ENCODE measurements at regions not wholly inside any gene's neighbourhood (a gene's known extent, or its start where the extent isn't known, plus 50 kb on each side); places are given as distances from the start of the nearest gene placed in this dataset.

- Histone ChIP-seq H3K4me1 (ENCODE audit: insufficient read depth, low read length, poor library complexity, severe bottlenecking) (no peaks in the 10 kb centered on the region), H3K36me3 (ENCODE audit: insufficient read depth, low read length) (no peaks in the 10 kb centered on the region), H3K4me2 (ENCODE audit: low read length) (no peak overlapping the region), H4K20me1 (ENCODE audit: insufficient read depth, low read length) (no peaks in the 10 kb centered on the region), H3K79me2 (ENCODE audit: insufficient read depth, low read depth, low read length) (no peaks in the 10 kb centered on the region), H3K4me3 (ENCODE audit: low read depth, low read length, poor library complexity, severe bottlenecking) (no peak overlapping the region), H3K9me3 (ENCODE audit: low read length) (no peaks in the 10 kb centered on the region), H3K9me2 (ENCODE audit: insufficient read depth, low read length) (no peaks in the 10 kb centered on the region), H3K27ac (ENCODE audit: low read depth, low read length, poor library complexity, severe bottlenecking) (no peak overlapping the region), H2AFZ (ENCODE audit: low read length) (no peak overlapping the region)
- ChIA-PET CTCF (ENCODE audit: unreplicated experiment) (no interaction called here), POLR2A (no interaction called here)
- no peak for TF ChIP-seq EZH2phosphoT487 (IDR thresholded peaks at IDR 0.05; ENCODE audit: borderline replicate concordance, low read depth, low read length)
- TF ChIP-seq, protein P1, sequence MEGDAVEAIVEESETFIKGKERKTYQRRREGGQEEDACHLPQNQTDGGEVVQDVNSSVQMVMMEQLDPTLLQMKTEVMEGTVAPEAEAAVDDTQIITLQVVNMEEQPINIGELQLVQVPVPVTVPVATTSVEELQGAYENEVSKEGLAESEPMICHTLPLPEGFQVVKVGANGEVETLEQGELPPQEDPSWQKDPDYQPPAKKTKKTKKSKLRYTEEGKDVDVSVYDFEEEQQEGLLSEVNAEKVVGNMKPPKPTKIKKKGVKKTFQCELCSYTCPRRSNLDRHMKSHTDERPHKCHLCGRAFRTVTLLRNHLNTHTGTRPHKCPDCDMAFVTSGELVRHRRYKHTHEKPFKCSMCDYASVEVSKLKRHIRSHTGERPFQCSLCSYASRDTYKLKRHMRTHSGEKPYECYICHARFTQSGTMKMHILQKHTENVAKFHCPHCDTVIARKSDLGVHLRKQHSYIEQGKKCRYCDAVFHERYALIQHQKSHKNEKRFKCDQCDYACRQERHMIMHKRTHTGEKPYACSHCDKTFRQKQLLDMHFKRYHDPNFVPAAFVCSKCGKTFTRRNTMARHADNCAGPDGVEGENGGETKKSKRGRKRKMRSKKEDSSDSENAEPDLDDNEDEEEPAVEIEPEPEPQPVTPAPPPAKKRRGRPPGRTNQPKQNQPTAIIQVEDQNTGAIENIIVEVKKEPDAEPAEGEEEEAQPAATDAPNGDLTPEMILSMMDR (conservative IDR thresholded peaks at IDR 0.05; ENCODE audit: low read length) = no peak
- no TSS peak for BruUV-seq (replicated peaks)
- no peak for DNase-seq (ENCODE audit: low spot score)
- intact Hi-C loops (cut with micrococcal nuclease; ENCODE audit: unreplicated experiment) = no loop called here
Observed at GRCh38 chr7:56483153-56483552, 366.9 kb upstream of the NUPR2 start.

DNA sequence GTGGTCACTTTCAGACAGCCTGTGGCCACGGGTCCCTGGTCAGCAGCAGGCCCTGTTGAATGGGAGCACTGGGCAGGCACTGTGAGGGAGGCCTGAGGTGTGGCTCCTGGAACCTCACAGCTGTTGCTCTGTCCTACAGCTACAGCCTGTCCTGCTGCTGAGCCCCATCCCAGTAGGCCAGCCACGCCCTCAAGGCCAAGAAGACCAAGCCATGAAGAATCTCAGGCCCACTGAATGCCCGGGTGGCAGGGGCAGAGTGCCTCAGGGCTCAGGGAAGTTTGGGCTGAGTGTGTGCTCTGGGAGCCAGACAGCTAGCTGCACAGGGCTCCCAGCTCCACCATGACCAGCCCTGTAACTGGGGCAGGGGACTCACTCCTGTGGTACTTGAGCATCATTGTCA is 363.5 kb upstream of the NUPR2 start:
- no peak overlapping the region for H3K4me3 ChIP-seq (ENCODE audit: low read depth, low read length, poor library complexity, severe bottlenecking)
- H3K9me2 ChIP-seq (ENCODE audit: insufficient read depth, low read length) = no peaks in the 10 kb centered on the region
- no peak overlapping the region for H3K27ac ChIP-seq (ENCODE audit: low read depth, low read length, poor library complexity, severe bottlenecking)
- no peaks in the 10 kb centered on the region for H3K9me3 ChIP-seq (ENCODE audit: low read length)
- intact Hi-C loops (cut with micrococcal nuclease; ENCODE audit: unreplicated experiment) = no loop called here
- H3K4me1 ChIP-seq (ENCODE audit: insufficient read depth, low read length, poor library complexity, severe bottlenecking) = no peaks in the 10 kb centered on the region
- ChIA-PET CTCF (ENCODE audit: unreplicated experiment) (no interaction called here), POLR2A (no interaction called here)
- no peaks in the 10 kb centered on the region for H3K79me2 ChIP-seq (ENCODE audit: insufficient read depth, low read depth, low read length)
- TF ChIP-seq EZH2phosphoT487 (IDR thresholded peaks at IDR 0.05; ENCODE audit: borderline replicate concordance, low read depth, low read length) = no peak
- TF ChIP-seq, protein P1 (conservative IDR thresholded peaks at IDR 0.05; ENCODE audit: low read length) = no peak
- no peak overlapping the region for H2AFZ ChIP-seq (ENCODE audit: low read length)
- H3K36me3 ChIP-seq (ENCODE audit: insufficient read depth, low read length) = no peaks in the 10 kb centered on the region
- no peaks in the 10 kb centered on the region for H4K20me1 ChIP-seq (ENCODE audit: insufficient read depth, low read length)
- no TSS peak for BruUV-seq (replicated peaks)
- no peak for DNase-seq (ENCODE audit: low spot score)
- H3K4me2 ChIP-seq (ENCODE audit: low read length) = no peak overlapping the region

DNA sequence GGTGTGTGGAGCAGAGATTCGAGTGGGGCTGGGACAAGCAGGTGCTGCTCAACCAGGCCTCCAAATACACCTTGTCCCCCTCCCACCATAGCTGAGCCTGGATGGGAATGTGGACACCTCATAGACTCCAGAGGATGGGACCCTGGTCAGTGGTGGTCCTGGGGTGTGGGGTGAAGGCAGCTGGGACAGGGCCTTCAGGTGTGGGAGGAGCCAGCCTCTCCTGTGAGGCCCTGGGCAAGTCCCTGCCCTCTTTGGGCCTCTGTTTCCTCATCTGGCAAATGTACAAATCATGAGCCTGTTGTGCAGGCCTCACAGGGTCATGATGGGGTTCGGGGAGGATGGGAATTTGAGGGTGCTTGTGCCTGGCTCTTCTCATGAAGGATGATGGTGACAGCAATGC is 362.9 kb upstream of the NUPR2 start:
- no peaks in the 10 kb centered on the region for H3K36me3 ChIP-seq (ENCODE audit: insufficient read depth, low read length)
- CTCF ChIA-PET (ENCODE audit: unreplicated experiment) = no interaction called here
- H3K9me3 ChIP-seq (ENCODE audit: low read length) = no peaks in the 10 kb centered on the region
- no peak overlapping the region for H3K27ac ChIP-seq (ENCODE audit: low read depth, low read length, poor library complexity, severe bottlenecking)
- POLR2A ChIA-PET = no interaction called here
- H3K4me2 ChIP-seq (ENCODE audit: low read length) = no peak overlapping the region
- no peak overlapping the region for H2AFZ ChIP-seq (ENCODE audit: low read length)
- no peaks in the 10 kb centered on the region for H3K9me2 ChIP-seq (ENCODE audit: insufficient read depth, low read length)
- H3K4me3 ChIP-seq (ENCODE audit: low read depth, low read length, poor library complexity, severe bottlenecking) = no peak overlapping the region
- no TSS peak for BruUV-seq (replicated peaks)
- no peak for DNase-seq (ENCODE audit: low spot score)
- no peak for TF ChIP-seq EZH2phosphoT487 (IDR thresholded peaks at IDR 0.05; ENCODE audit: borderline replicate concordance, low read depth, low read length)
- TF ChIP-seq, protein P1 (conservative IDR thresholded peaks at IDR 0.05; ENCODE audit: low read length) = no peak
- no peaks in the 10 kb centered on the region for H3K4me1 ChIP-seq (ENCODE audit: insufficient read depth, low read length, poor library complexity, severe bottlenecking)
- H4K20me1 ChIP-seq (ENCODE audit: insufficient read depth, low read length) = no peaks in the 10 kb centered on the region
- intact Hi-C loops (cut with micrococcal nuclease; ENCODE audit: unreplicated experiment) = no loop called here
- no peaks in the 10 kb centered on the region for H3K79me2 ChIP-seq (ENCODE audit: insufficient read depth, low read depth, low read length)

Measured in OCI-LY7 (cell line).